GM18951 (cell line): ENCODE measurements at regions not wholly inside any gene's neighbourhood (a gene's known extent, or its start where the extent isn't known, plus 50 kb on each side); places are given as distances from the start of the nearest gene placed in this dataset.
"Not testable (repeated sequence)": the region's sequence is repeated elsewhere in the genome, so short reads cannot be mapped to it uniquely, and the experiment has no call there.

Source experiments
- POLR2A ChIP-seq: IDR thresholded peaks from 4 replicates; pipeline ENCODE4 v1.6.1; 2011; ENCODE audit warnings: mild to moderate bottlenecking; ENCODE audit not compliant: insufficient read length, insufficient read depth; ENCODE audit errors: extremely low read depth
- in situ Hi-C: fragments of 300-500 bp; cut with MboI; formaldehyde crosslinking; loops from one replicate; pipeline ENCODE4 v1.12.0; 2022; ENCODE audit warnings: low sequenced_read_pairs, mixed read lengths, inconsistent platforms; ENCODE audit not compliant: unreplicated experiment

DNA sequence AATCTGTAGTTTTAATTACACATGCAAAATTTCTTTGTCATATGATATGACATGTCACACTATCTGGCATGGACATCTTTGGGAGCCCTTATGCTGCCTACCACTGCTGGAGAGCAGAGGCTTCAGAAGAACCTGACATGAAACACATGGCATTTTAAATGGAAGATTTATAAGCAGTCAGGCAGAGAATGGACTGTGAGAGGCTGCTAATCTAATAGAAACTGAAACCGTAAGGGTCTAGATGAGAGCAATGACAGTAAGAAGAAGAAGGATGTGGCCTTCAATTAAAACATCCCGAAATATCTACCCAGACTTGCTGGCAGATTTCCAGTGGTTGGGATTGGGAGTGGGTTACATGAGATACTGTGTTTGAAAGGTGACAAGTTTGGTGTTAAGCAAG lies 149.8 kb downstream of the MACIR start:
- no peak for TF ChIP-seq POLR2A
- in situ Hi-C loops = no loop called here

DNA sequence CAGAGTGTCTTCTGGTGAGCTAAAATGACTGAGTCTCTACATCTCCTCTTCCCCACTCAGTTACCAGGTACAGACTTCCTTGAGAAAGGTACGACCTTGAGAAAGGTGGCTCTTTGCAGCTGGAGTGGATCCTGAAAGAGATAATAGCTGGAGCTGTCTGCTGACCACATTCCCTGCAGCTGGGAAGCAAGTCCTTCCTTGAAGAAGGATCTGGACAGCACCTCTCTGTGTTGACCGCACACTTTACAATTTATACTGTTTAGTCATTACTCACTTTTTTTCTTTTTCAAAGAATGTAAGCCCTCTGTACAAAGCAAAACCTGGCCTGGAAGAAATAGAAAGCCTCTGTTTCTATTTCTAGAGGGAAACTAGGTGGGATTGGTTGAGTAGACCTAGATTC lies 148.8 kb downstream of the MACIR start:
- in situ Hi-C loops = no loop called here

DNA sequence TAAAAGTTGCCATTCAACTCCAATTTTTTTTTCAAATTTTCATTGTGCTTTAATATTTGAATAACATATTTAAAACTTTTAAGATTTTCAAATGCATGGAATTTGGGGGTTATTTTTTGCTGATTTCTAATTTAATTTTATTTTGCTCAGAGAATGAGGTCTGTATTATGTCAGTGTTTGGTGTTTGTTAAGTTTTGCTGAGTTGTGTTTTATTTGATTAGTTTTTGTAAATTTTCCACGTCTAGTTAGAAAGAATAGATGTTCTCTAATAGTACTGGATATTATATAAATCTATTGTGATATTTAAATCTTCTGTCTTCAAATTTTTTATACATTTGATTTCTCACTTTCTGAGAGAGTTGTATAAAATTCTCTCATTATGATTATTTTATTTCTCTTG lies 145.9 kb downstream of the MACIR start:
- TF ChIP-seq POLR2A = no peak
- in situ Hi-C loops = no loop called here

More for the DNA sequence above, 148.8 kb downstream of the MACIR start:
- TF ChIP-seq POLR2A = no peak

DNA sequence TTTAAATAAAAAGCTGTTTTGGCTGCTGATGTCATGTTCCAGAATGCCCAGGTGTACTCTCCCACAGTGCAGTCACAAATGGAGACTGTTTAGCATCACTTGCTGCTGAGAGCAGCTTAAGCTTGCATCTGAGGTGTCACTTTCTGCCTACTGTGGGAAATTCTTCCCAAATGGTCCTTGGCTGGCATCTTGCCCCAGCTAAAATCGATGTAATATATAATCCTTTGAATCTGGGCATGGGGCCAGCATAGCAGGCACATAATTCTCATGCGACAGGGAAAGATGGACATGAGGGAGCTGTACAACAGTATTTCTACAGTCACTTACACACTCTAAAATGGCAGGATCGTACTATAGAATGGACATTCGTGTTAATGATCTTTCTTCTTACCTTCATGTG lies 144.3 kb downstream of the MACIR start:
- no peak for TF ChIP-seq POLR2A
- in situ Hi-C loops = no loop called here

DNA sequence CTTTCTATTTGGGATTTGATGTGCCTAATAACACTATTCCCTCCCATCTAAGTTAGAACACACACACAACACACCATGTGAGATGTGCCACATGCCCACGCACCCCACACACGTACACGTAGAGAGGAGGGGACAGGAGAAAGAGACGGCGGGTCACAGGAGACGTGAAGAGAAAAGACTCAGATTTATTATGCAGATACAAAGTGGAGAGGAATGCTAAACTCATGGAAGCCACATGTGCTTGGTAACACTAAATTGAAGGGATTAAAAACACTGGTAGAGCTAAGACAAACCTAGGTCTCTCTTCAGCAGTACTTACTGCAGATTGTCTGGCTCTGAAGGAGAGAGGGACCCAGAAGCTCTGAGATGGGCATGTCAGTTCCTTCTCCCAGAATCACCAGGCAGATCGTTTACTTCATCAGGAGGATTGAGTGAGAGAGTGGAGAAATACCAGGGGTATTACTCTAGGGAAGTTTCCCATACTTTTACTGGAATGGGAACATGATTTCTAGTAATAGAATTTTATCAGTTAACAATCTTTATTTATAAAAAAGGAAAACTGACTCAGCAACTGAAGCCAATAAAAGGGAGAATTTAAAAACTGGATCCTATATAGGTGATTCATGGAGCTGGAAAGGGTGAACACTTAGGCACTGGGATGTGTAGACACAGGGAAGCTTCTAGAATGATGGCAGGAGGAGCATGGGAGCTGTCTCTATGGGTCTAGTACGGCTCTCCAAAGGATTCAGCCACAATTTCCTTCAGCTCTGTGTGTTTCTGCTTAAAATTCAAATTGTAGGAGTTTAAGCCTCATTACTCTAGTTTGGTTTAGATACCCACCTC lies 139.4 kb downstream of the MACIR start:
- no peak for TF ChIP-seq POLR2A
- in situ Hi-C loops = no loop called here

DNA sequence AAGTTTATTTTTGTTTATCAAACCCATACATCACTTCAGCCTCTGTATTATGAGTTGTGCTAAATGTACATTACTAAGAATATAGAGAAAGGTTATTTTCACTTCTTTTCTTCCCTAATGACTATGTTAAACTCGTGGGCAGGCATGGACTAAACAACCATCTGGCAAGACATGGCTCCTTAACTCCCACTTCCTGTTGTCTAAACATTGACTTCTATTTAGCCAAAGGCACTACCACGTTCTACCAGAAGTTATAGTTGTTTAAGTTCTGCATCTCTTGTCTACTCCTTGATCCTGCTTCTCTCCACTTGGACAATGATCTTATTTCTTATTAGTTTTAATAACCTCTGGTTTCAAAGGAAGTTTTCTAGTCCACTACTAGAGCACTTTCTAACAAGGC lies 136.1 kb downstream of the MACIR start:
- TF ChIP-seq POLR2A = no peak
- in situ Hi-C loops = no loop called here

DNA sequence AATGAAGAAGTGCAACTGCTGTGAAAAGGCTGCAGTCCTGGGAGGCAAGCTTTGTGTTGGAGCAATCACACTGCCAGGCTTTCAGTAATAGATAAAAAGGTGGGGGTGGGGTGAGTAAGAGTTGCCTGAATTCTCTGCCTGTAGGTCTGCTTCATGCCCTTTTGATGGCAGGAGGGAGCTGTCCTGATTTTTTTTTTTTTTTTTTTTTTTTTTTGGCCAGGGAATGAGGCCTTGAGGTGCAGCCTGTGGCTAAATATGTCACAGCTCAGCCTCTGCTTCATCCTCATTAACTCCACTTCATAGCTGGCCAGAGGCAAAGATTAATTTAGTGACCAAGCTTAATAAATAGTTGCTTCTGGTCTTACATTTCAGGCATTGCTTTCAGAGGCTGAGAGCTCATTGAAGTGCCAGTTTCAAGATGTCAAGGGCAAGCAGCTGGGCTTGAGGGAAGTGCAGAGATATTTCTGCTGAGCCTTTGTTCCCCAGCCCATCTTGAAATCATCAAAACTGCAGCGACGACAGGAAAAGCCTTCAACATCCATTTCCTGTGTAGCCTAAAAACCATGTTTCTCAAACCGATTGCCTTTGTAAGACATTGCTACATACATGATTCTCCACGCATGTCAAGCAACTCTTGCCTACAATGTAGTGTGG lies 134.7 kb downstream of the MACIR start:
- in situ Hi-C loops = no loop called here
- TF ChIP-seq POLR2A = no peak

DNA sequence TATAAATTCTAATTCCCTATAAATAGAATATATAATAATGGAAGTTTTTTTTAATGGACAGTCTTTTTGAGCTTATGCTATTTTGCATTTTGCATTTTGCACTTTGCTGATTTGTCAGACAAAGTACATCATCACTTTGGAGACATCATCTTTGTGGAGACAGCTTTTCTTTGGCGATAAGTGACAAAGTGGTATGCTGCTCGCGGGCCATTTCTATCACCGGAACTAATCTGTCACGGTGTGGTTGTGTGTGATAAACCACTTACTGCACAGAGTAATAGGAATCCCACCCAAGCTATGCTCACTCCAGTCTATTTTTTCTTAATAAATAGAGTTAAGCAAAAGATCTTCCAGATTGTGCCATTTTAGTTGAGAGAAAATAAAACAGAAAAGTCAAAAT lies 133.1 kb downstream of the MACIR start:
- in situ Hi-C loops = no loop called here
- TF ChIP-seq POLR2A = no peak

DNA sequence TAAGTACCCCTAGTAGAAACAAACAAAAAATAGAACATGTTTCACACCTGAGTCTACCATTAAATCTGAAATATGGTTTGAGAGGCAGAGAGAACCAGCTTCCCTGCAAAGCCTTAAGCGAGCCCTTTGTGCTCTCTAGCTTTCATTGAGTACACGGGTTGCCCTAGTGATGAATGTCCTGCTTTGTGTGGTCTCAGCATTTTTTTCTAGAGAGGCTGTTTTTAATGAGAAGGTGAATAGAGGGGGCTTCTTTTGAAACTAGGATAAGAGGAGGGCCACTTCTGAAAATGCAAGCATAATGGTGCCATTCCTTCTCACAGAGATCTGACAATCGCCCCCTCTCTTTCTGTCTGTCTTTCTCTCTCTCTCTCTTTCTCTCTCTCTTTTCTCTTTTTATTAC lies 131.3 kb downstream of the MACIR start:
- in situ Hi-C loops = no loop called here

DNA sequence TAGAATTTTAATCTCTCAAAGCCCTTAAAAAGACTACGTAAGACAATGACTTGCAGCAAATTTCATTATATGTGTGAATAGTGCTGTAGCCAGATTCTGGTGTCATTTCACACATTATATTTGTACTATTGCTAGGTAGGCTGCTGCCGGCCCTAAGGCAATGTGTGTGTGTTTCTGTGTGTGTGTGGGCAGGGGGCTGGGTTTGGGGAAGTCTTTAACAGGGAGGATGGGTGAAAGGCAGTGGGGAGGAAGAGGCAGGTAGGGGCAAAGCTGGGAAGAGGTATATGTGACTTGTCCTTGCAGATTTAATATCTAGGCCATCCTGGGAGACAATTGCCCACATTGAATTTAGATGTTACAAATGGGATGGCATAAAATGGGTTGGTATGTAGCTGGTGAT lies 130.8 kb downstream of the MACIR start:
- no peak for TF ChIP-seq POLR2A
- in situ Hi-C loops = no loop called here

More for the DNA sequence above, 131.3 kb downstream of the MACIR start:
- TF ChIP-seq POLR2A = no peak

DNA sequence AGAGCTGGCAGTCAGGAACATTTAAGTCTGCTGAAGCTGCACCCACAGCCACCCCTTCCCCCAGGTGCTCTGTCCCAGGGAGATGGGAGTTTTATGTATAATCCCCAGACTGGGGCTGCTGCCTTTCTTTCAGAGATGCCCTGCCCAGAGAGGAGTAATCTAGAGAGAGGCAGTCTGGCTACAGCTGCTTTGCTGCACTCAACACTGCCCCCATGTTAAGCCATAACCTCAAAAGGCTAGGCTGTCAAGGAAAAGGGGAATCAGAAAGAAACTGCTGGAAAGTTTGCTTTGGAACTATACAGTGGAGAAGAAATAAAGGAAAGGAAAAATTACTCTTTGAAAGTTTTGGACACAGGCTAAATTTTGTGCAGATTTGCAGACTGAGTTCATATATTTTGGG lies 127.2 kb downstream of the MACIR start:
- no peak for TF ChIP-seq POLR2A
- in situ Hi-C loops = no loop called here

DNA sequence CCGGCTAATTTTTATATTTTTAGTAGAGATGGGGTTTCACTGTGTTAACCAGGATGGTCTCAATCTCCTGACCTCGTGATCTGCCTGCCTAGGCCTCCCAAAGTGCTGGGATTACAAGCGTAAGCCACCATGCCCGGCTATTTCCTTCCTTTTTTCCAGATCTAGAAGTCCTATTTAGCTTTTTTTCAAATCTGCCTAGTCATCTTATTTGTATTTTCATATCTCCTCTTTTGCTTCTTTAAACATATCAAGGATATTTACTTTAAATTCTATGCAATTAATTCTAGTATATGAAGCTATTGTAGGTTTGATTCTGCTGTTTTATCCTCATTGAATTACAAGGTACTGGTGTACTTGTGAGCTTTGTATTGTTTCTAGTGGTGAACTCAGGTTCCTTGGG lies 119.1 kb downstream of the MACIR start:
- in situ Hi-C loops = not testable (repeated sequence)

DNA sequence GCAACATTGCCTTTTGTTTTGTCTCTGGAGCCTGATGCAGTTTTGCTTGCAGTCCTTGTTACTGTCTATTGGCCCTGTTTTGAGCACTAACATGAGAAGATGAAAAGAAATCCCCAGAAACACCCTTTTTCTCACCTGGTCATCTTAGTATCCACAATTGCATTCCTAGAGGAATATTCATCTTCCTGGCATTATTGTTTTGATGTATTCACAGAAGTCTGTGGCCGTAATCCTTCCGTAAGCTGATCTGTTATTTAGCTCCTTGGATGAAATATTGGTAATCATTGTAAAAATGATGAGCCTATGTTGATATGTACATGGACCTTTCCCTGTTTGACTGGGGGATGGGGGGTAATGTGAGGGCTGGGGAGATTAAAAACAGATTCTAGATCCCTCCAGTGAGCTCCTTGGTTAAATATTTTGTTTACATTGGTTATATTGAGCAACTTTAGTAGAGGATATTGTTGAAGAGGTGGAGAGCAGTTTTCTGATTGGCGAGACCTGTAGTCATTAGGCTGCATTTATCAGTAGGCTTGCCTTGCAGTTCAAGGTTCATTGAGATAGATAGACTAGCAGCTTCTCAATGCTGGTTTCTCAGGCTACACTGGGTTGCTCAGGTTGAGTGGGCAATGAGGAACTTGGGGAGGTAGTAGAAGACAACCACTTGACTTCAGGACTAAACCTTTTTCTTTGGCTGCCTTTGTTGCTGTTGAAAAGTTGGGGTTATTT lies 117.5 kb downstream of the MACIR start:
- TF ChIP-seq POLR2A = no peak
- in situ Hi-C loops = no loop called here

DNA sequence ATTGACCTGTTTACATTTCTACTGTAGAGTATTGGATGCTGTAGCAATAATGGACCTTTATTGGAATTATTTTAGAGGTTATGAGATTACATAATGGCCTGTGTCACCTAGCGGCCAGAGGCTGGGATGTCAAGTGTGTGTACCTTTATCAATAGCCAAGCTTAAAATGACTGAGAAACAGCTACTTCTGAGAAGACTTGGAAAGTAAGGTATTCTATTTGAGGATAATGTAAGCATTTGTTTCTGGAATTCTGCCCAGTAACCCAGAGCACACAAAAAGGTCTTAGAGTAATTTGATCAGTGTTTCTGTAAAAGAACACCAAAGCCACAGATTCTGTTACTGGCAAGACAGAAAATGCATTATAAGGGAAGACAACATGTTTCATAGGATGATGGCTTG lies 116.8 kb downstream of the MACIR start:
- in situ Hi-C loops = no loop called here
- no peak for TF ChIP-seq POLR2A

DNA sequence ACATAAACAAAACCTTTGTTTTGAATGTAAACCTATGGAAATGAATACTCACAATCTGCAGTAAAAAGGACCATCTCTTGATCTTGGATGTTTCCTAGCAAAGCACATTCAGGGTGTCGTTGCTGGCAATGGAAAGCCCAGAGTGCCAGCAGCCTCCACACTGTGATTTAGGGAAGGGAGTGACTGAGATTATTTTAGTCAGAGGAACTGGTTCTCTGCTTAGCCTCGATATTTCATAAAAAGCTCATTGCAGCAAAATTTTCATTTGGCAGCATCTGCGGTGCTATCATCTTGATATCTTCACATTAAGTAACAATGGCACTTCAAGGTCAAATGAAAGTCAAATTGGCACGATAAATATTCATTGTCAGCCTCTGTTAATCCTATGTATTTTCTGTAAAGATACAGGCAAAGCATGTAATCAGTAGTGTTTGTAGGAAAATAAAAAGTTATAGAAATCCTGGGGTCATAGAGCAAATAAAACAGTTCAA lies 116.0 kb downstream of the MACIR start:
- in situ Hi-C loops = no loop called here
- no peak for TF ChIP-seq POLR2A
